ENCODE measurements at regions not wholly inside any gene's neighbourhood (a gene's known extent, or its start where the extent isn't known, plus 50 kb on each side); places are given as distances from the start of the nearest gene placed in this dataset.

GRCh38 chr18:78327643-78328042 lies 652.0 kb upstream of the SALL3 start:
- no peak for TF ChIP-seq CTCF (IDR thresholded peaks at IDR 0.05)
- no peak for TF ChIP-seq POLR2A (IDR thresholded peaks at IDR 0.05)
- TF ChIP-seq POLR2AphosphoS5 (IDR thresholded peaks at IDR 0.05; ENCODE audit: insufficient read depth in 1 of 2, low read depth in 1 of 2): no peak

Data from vagina (tissue), 2 donors.